ENCODE measurements at regions not wholly inside any gene's neighbourhood (a gene's known extent, or its start where the extent isn't known, plus 50 kb on each side); places are given as distances from the start of the nearest gene placed in this dataset.
"Not testable (repeated sequence)": the region's sequence is repeated elsewhere in the genome, so short reads cannot be mapped to it uniquely, and the experiment has no call there.

DNA sequence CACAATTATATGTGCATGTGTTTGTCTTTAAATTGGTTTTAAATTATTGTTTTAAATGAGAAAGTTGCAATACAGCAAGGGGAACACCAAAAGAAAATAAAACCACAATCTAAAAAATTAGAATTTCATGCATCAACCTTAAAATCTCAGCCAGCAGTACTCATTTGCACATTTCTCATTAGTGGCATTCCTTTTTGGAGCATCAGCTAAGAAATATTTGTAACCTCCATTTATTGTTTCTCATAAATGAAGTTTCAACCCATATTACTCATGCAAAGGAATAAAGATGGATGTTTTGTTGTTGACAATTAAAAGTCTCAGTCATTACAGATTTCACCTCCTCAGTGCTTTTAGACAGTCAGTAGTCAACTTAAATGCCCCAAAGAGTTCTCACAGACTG is 160.1 kb downstream of the TBX15 start:
- DNase-seq (ENCODE audit: low spot score): no peak
- no peak for FAIRE-seq

DNA sequence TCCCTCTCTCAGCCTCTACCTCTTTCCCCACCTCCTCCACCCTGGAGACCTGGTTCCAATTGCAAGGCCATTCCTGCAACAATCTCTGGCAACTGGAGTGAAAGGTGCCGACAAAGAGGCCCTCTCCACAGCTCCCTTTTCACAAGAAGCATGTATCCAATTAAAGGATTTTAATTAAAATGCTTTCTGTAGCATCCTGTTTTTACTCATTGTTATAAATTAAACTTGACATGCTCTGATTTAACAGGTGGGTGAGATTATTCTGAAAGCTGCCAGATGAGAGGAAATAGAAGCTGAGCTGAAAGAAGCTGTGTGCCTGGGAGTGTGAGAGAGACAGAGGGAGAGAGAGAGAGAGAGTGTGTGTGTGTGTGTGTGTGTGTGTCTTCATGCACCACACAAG is 160.5 kb downstream of the TBX15 start:
- DNase-seq (ENCODE audit: low spot score) (no peak), FAIRE-seq (no peak)

GRCh38 chr1:118827207-118827606 is 160.9 kb downstream of the TBX15 start:
- no peak for DNase-seq (ENCODE audit: low spot score)
- no peak for FAIRE-seq

GRCh38 chr1:118826669-118827068 is 161.5 kb downstream of the TBX15 start:
- no peak for DNase-seq (ENCODE audit: low spot score)
- no peak for FAIRE-seq

DNA sequence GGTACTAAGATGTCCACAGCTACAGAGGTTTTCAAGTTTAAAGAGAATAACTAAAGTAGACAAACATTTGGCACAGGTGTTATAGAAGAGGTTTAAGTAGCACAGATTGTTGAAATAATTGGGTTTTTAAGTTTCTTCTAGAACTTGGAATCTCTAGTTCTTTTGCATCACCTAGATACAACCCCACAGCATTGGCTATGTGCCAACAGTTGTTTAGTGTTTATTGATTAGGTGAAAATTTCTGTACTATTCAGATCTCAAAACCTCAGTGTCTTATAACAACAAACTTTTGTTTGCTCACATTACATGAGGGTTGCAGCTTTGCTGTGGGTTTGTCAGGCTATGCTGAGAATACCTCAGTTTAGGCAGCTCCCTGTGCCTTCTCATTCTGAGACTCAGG is 162.5 kb downstream of the TBX15 start:
- FAIRE-seq (no peak), DNase-seq (ENCODE audit: low spot score) (no peak)

GRCh38 chr1:118821801-118822200 is 166.3 kb downstream of the TBX15 start:
- FAIRE-seq (no peak), DNase-seq (ENCODE audit: low spot score) (no peak)

- FAIRE-seq: no peak
- DNase-seq (ENCODE audit: low spot score): no peak
These were observed 167.3 kb downstream of the TBX15 start for GRCh38 chr1:118820864-118821263.

- no peak for FAIRE-seq
- no peak for DNase-seq (ENCODE audit: low spot score)
These were observed 172.2 kb downstream of the TBX15 start for GRCh38 chr1:118815909-118816308.

DNA sequence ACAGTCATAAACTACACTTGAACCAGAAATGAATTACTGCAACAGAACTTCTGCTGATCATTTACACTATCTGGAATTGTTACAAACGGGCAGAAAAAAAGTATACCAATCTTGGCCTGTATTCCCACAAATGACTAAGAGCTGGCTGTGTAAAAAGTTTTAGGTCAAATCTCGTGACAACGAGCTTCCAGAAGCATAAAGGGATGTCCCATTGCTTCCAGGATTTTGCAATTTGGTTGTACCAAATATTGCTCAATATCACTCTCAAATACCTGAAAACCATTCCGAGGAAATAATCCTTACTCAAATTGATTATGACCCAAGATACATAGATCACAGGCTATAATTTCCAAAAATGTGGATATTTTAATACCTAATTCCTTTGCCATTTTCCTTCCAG is 175.6 kb downstream of the TBX15 start:
- DNase-seq (ENCODE audit: low spot score) (no peak), FAIRE-seq (no peak)

DNA sequence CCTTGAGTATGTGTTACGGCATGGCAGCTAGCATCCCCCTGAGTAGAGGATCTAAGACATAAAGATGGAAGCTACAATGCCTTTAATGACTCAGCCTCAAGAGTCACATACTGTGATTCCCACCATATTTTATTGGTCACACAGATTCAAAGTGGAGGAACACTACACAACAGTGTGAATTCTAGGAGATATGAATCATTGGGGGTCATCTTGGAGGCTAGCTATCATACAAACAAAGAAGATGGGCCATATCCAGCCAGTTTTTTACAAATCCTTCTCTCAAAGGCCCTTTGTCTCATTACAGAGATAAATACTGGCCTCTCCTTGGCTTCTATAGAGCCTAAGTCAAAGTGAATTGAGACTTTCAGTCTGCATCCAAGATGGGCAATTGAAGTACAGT is 177.0 kb downstream of the TBX15 start:
- FAIRE-seq (no peak), DNase-seq (ENCODE audit: low spot score) (no peak)

GRCh38 chr1:118809586-118809985 is 178.6 kb downstream of the TBX15 start:
- FAIRE-seq (no peak), DNase-seq (ENCODE audit: low spot score) (no peak)

DNA sequence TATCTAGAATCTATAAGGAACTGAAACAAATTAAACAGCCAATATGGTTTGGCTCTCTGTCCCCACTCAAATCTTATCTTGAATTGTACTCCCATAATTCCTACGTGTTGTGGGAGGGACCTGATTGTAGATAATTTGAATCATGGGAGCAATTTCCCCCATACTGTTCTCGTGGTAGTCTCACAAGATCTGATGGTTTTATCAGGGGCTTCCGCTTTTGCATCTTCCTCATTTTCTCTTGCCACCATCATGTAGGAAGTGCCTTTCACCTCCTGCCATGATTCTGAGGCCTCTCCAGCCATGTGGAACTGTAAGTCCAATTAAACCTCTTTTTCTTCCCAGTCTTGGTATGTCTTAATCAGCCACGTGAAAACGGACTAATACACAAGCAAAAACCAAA is 185.0 kb downstream of the TBX15 start:
- FAIRE-seq; DNase-seq (ENCODE audit: low spot score): not testable (repeated sequence)

GRCh38 chr1:118791094-118791691 is 196.9 kb downstream of the TBX15 start:
- FAIRE-seq: no peak

DNA sequence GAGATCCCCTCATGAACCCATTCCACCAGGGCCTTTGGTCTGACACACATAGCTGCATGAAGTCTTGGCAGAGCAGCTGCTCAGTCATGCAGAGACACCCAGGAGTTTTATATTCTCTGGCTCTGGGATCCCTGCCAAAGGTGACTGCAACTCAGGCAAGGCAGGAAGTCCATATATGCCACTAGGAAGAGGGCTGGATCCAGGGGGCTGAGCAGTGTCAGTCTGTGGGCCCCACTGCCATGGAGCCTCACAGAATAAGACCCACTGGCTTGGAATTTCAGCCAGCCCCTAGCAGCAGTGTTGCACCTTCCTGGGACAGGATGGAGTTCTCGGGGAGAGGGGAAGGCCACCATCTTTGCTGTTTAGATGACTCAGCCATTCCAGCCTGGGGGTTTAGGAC is 199.7 kb downstream of the TBX15 start:
- FAIRE-seq: peak; percentile 98
- peak; percentile 98 for DNase-seq (ENCODE audit: low spot score)

More at GRCh38 chr1:118791094-118791691, 196.9 kb downstream of the TBX15 start:
- DNase-seq (ENCODE audit: low spot score): no peak

DNA sequence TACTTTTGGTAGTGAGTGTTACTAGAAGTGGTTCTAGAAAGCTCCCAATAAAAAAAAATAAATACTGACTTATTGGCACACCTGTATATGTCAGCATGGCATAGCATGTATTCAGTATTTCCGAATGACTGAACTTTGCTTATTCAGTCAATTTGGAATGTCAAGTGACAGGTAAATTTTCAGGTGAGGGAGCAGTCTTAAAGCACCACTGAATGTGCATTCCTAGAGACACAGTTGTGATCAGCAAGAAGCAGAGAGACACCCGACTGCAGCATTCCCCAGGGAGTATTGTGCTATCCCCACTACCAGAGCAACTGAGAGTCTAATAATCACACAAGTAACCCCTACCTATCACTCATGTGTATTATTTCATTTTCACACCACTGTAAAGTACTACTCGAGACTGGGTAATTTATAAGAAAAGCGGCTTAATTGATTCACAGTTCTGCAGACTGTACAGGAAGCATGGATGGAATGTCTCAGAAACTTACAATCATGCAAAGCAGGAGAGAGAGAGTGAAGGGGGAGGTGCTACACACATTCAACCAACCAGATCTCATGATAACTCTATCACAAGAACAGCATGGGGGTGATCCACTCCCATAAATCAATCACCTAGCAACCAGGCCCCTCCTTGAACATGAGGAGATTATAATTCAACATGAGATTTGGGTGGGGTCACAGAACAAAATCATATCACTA is 201.5 kb downstream of the TBX15 start:
- FAIRE-seq: no peak
- no peak for DNase-seq (ENCODE audit: low spot score)

DNA sequence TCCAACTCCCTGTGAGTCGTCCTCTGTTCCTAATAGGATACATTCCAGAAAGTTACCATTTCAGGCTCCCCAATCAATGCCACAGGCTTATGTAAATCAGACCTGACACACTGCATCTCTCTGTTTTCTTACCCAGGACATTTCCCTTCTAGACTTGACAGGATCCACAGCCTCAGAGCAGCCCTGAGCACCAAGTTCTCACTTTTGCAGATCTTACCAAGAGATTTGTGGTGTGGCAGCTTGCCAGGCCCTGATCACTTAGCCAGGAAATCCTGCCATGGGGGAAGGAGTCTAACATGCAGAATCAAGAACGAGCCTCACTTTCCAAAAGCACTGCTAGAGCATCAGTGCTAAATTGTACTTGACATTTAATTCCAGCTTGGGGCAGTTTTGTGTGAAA is 202.9 kb downstream of the TBX15 start:
- peak; percentile 89 for FAIRE-seq
- DNase-seq (ENCODE audit: low spot score): peak; percentile 63

DNA sequence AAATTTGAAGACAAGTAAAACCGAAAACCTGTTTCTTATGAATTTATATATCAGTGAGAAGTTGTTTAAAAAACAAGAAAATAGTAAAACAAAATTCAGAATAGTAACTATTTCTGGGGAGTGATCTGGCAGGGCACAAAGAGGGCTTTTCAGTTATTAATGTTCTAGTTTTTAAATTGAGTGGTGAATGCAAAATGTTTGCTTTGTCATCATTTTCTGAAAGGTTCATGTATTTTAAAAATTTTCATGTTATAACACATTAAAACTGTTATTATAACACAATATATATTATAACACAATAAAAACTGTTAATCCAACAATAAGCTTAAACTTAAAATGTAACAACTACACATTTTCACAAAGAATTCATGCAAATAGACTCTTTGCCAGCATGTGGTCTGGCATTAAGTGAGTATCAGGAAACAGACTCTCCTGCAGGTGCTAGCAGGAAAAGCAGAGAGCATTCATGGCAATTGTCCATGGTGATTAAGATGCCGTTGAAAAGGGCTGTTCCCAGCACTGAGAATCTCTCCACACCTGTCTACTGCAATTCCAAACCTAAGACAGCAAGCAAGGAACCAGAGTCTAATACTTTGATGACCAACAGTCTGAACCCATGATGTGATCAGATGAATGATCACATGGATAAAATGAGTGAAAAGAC is 204.9 kb downstream of the TBX15 start:
- no peak for FAIRE-seq
- DNase-seq (ENCODE audit: low spot score): no peak

GRCh38 chr1:118773656-118774055 is 214.5 kb downstream of the TBX15 start:
- FAIRE-seq (peak; percentile 52), DNase-seq (ENCODE audit: low spot score) (peak; percentile 30)

DNA sequence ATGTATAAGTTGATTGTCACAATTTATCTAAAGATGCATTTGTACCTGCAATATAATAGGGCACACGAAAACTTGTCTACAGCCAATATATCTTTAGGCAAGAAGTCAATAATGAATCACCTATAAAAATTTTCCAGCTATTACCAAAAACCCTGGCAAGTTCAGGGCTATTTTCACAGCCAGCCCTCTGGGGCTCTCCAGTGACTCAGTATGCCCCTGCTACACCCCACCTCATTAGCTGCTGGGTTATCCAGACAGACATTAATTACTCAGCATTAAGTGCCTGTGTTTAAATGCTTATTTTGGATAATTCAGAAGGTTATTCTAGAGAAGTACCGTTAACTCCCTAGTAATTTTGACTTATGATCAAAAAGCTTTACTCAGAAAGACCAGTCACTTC is 220.2 kb downstream of the TBX15 start:
- DNase-seq (ENCODE audit: low spot score) (no peak), FAIRE-seq (no peak)

DNA sequence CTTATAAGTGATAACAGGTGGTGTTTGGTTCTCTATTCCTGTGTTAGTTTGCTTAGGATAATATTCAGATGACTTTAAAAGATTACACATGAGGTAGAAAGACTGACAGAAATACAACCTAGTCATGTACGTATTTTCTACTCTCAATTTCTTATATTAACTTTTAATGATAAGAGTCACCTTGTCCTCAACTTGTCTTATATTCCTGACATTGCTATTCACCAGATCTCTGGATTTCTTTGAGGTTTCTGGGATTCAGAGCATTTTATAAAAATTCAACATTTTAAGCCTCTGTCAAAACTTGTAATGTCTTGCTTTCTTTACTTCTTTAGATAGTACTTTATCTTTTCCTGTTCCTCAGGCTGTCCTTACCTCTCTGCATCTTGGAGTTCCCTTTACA is 234.2 kb downstream of the TBX15 start:
- FAIRE-seq (no peak), DNase-seq (ENCODE audit: low spot score) (no peak)

GRCh38 chr1:118751166-118751565 is 237.0 kb downstream of the TBX15 start:
- DNase-seq (ENCODE audit: low spot score) (no peak), FAIRE-seq (no peak)

DNA sequence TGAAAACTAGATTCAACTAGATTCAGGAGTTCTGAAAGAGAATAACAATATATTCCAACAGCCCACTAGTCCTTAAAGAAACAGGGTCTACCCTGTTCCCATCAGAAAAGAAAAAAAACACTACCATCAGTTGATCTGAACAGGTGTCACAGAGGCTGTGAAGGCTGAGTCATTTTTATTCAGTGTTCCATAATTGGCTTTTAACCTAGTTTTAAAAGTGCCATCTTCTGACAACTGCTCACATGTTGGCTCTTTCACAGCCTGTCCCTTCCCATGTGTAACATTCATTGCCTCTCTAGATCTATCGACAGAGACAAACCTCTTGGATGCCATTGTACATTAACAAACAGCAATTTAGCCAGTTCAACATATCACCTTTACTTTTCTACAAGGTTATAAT is 243.7 kb downstream of the TBX15 start:
- DNase-seq (ENCODE audit: low spot score) (no peak), FAIRE-seq (no peak)

GRCh38 chr1:118739501-118739900 is 248.6 kb downstream of the TBX15 start:
- FAIRE-seq: no peak

More at GRCh38 chr1:118739501-118739900, 248.6 kb downstream of the TBX15 start:
- DNase-seq (ENCODE audit: low spot score): no peak

Measured in RCC 7860 (cell line).